GM12878 (cell line): ENCODE measurements at regions not wholly inside any gene's neighbourhood (a gene's known extent, or its start where the extent isn't known, plus 50 kb on each side); places are given as distances from the start of the nearest gene placed in this dataset.

ENCODE experiments used
- ASH2L ChIP-seq: fragments of 300-600, 200-600 bp; sonication (generic); IDR thresholded peaks from 2 replicates; pipeline ENCODE4 v1.6.1; 2017; ENCODE audit warnings: low read depth, mild to moderate bottlenecking, borderline replicate concordance
- CEBPZ ChIP-seq: fragments of 150-350 bp; IDR thresholded peaks from 2 replicates; pipeline ENCODE4 v1.6.1; 2016; ENCODE audit warnings: low read depth, low read length
- CTCF ChIP-seq, 3 experiments: IDR thresholded peaks in 2 of 3; conservative IDR thresholded peaks in 1 of 3; 2 replicates each; pipeline ENCODE4 v1.5.1; 2011; ENCODE audit warnings: low read depth in 3 of 3, low read length in 3 of 3, mild to moderate bottlenecking in 3 of 3, control low read depth in 2 of 3, moderate library complexity in 2 of 3, inconsistent platforms in 1 of 3, mixed read lengths in 1 of 3; ENCODE audit not compliant: control insufficient read depth in 2 of 3, insufficient read depth in 1 of 3; ENCODE audit errors: extremely low read depth in 1 of 3
- EZH2 ChIP-seq: IDR thresholded peaks from 2 replicates; pipeline ENCODE4 v1.6.1; 2012; ENCODE audit warnings: low read depth, mild to moderate bottlenecking, control low read depth, inconsistent platforms, low read length, borderline replicate concordance; ENCODE audit not compliant: control insufficient read depth
- FOXK2 ChIP-seq: fragments of 450-650 bp; IDR thresholded peaks from 2 replicates; pipeline ENCODE4 v1.6.1; 2017; ENCODE audit warnings: mild to moderate bottlenecking, moderate library complexity
- GABPA ChIP-seq: IDR thresholded peaks from 2 replicates; pipeline ENCODE4 v1.6.1; 2014; ENCODE audit warnings: antibody characterized with exemption, low read depth, mild to moderate bottlenecking, inconsistent platforms
- HDAC2 ChIP-seq: fragments of 200-600 bp; sonication (generic); IDR thresholded peaks from 2 replicates; pipeline ENCODE4 v1.6.1; 2017
- HDAC6 ChIP-seq: fragments of 200-600 bp; sonication (generic); IDR thresholded peaks from one replicate; pipeline ENCODE4 v1.8.0; 2017; ENCODE audit warnings: antibody characterized with exemption; ENCODE audit not compliant: unreplicated experiment
- JUNB ChIP-seq: IDR thresholded peaks from 2 replicates; pipeline ENCODE4 v1.6.1; 2016; ENCODE audit warnings: antibody characterized with exemption, mild to moderate bottlenecking
- MAX ChIP-seq: IDR thresholded peaks from 2 replicates; pipeline ENCODE4 v1.6.1; 2012; ENCODE audit warnings: low read depth, low read length, improper control_type of control experiment
- MLLT1 ChIP-seq: fragments of 450-650 bp; IDR thresholded peaks from 2 replicates; pipeline ENCODE4 v1.6.1; 2016; ENCODE audit warnings: mild to moderate bottlenecking
- NR2C1 ChIP-seq: fragments of 450-650 bp; IDR thresholded peaks from 2 replicates; pipeline ENCODE4 v1.6.1; 2017; ENCODE audit warnings: antibody characterized with exemption, mild to moderate bottlenecking, moderate library complexity
- RAD21 ChIP-seq: IDR thresholded peaks from 2 replicates; pipeline ENCODE4 v1.6.1; 2011; ENCODE audit warnings: mild to moderate bottlenecking, low read depth, low read length, moderate library complexity; ENCODE audit not compliant: insufficient read depth

GRCh38 chr11:8809241-8809938 lies 101.6 kb upstream of the AKIP1 start:
- no peak for TF ChIP-seq CTCF (IDR thresholded peaks at IDR 0.05 in 2 of 3, conservative IDR thresholded peaks at IDR 0.05 in 1 of 3; ENCODE audit: control insufficient read depth in 2 of 3, extremely low read depth in 1 of 3, insufficient read depth in 1 of 3, low read depth in 3 of 3, low read length in 3 of 3)
- no peak for TF ChIP-seq ASH2L
- no peak for TF ChIP-seq RAD21
- no peak for TF ChIP-seq HDAC2
- TF ChIP-seq HDAC6, result no peak
- TF ChIP-seq CEBPZ, result no peak
- TF ChIP-seq JUNB, result no peak
- TF ChIP-seq MLLT1, result no peak
- no peak for TF ChIP-seq MAX
- TF ChIP-seq GABPA, result no peak
- no peak for TF ChIP-seq EZH2
- TF ChIP-seq FOXK2, result no peak
- TF ChIP-seq NR2C1, result no peak
